Caco-2 (cell line): ENCODE measurements at regions not wholly inside any gene's neighbourhood (a gene's known extent, or its start where the extent isn't known, plus 50 kb on each side); places are given as distances from the start of the nearest gene placed in this dataset.
"Not testable (repeated sequence)": the region's sequence is repeated elsewhere in the genome, so short reads cannot be mapped to it uniquely, and the experiment has no call there.

Experiments used
- BruUV-seq: library from RNA; stranded (reverse); fragments of 400-500 nt; replicated peaks from 2 replicates; lab custom pipeline; 2021; lab: Mats Ljungman, UMichigan
- CTCF ChIA-PET: fragments of 300-600 bp; sonication (Branson Sonifier 250); formaldehyde crosslinking; loops from one replicate; lab custom pipeline; 2022; ENCODE audit warnings: antibody characterized with exemption; lab: Charles Lee
- POLR2A ChIA-PET: fragments of 300-600 bp; sonication (Branson Sonifier 250); formaldehyde crosslinking; loops from one replicate; lab custom pipeline; 2022; ENCODE audit warnings: antibody characterized with exemption; lab: Charles Lee
- DNase-seq, 2 experiments: peaks; one replicate each; pipeline versions ENCODE4 v3.0.0 to v3.0.0-alpha.2; 2020 to 2022
- H3K27me3 ChIP-seq: replicated peaks from 2 replicates; pipeline ENCODE4 v1.6.0; 2011; ENCODE audit warnings: low read length; ENCODE audit not compliant: control insufficient read depth, insufficient read depth
- H3K36me3 ChIP-seq: 2 replicates; pipeline ENCODE4 v1.5.1; 2011; ENCODE audit warnings: low read length; ENCODE audit not compliant: control insufficient read depth, insufficient read depth
- H3K4me1 ChIP-seq: fragments of 250-450 bp; sonication (Bioruptor Pico); 2 replicates; pipeline ENCODE4 v1.5.1; 2020; ENCODE audit warnings: mild to moderate bottlenecking
- H3K4me3 ChIP-seq: 2 replicates; pipeline ENCODE4 v1.5.1; 2011; ENCODE audit warnings: low read depth, mild to moderate bottlenecking, control low read depth, low read length
- H3K9me3 ChIP-seq: fragments of 250-450 bp; sonication (Bioruptor Pico); 2 replicates; pipeline ENCODE4 v1.5.1; 2020; ENCODE audit warnings: mild to moderate bottlenecking, moderate library complexity
- H3K27ac Mint-ChIP-seq: one replicate; pipeline ENCODE4 v1.8.0; 2022; ENCODE audit warnings: mixed read lengths; ENCODE audit not compliant: unreplicated experiment
- H3K27me3 Mint-ChIP-seq: one replicate; pipeline ENCODE4 v1.8.0; 2022; ENCODE audit warnings: mixed read lengths; ENCODE audit not compliant: insufficient read depth, unreplicated experiment
- H3K36me3 Mint-ChIP-seq: one replicate; pipeline ENCODE4 v1.8.0; 2022; ENCODE audit warnings: mild to moderate bottlenecking, mixed read lengths; ENCODE audit not compliant: insufficient read depth, unreplicated experiment
- H3K4me1 Mint-ChIP-seq: one replicate; pipeline ENCODE4 v1.8.0; 2022; ENCODE audit warnings: low read depth, mixed read lengths; ENCODE audit not compliant: unreplicated experiment
- H3K4me3 Mint-ChIP-seq: one replicate; pipeline ENCODE4 v1.8.0; 2022; ENCODE audit warnings: mild to moderate bottlenecking, moderate library complexity, mixed read lengths; ENCODE audit not compliant: unreplicated experiment
- H3K9me3 Mint-ChIP-seq: one replicate; pipeline ENCODE4 v1.8.0; 2022; ENCODE audit warnings: mixed read lengths; ENCODE audit not compliant: unreplicated experiment
- CTCF ChIP-seq, 2 experiments: fragments of 200-600 bp in 1 of 2; IDR thresholded peaks; 1 replicate in 1 of 2; 2 replicates in 1 of 2; pipeline versions ENCODE4 v1.5.1 to v1.8.0; 2011 to 2022; ENCODE audit warnings: antibody characterized with exemption in 1 of 2, control low read depth in 1 of 2, inconsistent platforms in 1 of 2, low read depth in 1 of 2, low read length in 1 of 2, mild to moderate bottlenecking in 1 of 2, moderate library complexity in 1 of 2; ENCODE audit not compliant: insufficient read depth in 1 of 2, severe bottlenecking in 1 of 2, unreplicated experiment in 1 of 2
- intact Hi-C: fragments of 100-400 bp; cut with micrococcal nuclease; formaldehyde crosslinking; loops from one replicate; pipeline ENCODE4 v1.10.0; 2022; ENCODE audit not compliant: unreplicated experiment

GRCh38 chr1:96145492-96145891, 576.1 kb upstream of the PTBP2 start:
- H3K9me3 Mint-ChIP-seq = no peaks in the 10 kb centered on the region
- Histone ChIP-seq H3K36me3 (no peaks in the 10 kb centered on the region), H3K9me3 (no peaks in the 10 kb centered on the region), H3K4me3 (no peak overlapping the region), H3K4me1 (no peaks in the 10 kb centered on the region), H3K27me3 (no peaks in the 10 kb centered on the region)
- H3K4me3 Mint-ChIP-seq = no peak overlapping the region
- intact Hi-C loops = no loop called here
- H3K36me3 Mint-ChIP-seq = no peaks in the 10 kb centered on the region
- ChIA-PET CTCF (no interaction called here), POLR2A (no interaction called here)
- no peaks in the 10 kb centered on the region for H3K27me3 Mint-ChIP-seq
- no TSS peak for BruUV-seq
- no peak for DNase-seq
- TF ChIP-seq CTCF (IDR thresholded peaks at IDR 0.05; ENCODE audit: insufficient read depth in 1 of 2, low read depth in 1 of 2, low read length in 1 of 2, severe bottlenecking in 1 of 2, unreplicated experiment in 1 of 2) = no peak
- H3K27ac Mint-ChIP-seq = no peak overlapping the region
- no peaks in the 10 kb centered on the region for H3K4me1 Mint-ChIP-seq

- H3K9me3 Mint-ChIP-seq, DNase-seq, H3K4me1 ChIP-seq, H3K4me1 Mint-ChIP-seq, intact Hi-C loops, BruUV-seq, H3K27me3 ChIP-seq, H3K27ac Mint-ChIP-seq, POLR2A ChIA-PET, H3K9me3 ChIP-seq, CTCF ChIA-PET, H3K36me3 ChIP-seq, H3K4me3 Mint-ChIP-seq, H3K36me3 Mint-ChIP-seq, H3K27me3 Mint-ChIP-seq, H3K4me3 ChIP-seq: not testable (repeated sequence)
Measured at GRCh38 chr1:96152957-96153356, 568.6 kb upstream of the PTBP2 start.

- no peaks in the 10 kb centered on the region for H3K9me3 ChIP-seq
- no TSS peak for BruUV-seq
- TF ChIP-seq CTCF (IDR thresholded peaks at IDR 0.05; ENCODE audit: insufficient read depth in 1 of 2, low read depth in 1 of 2, low read length in 1 of 2, severe bottlenecking in 1 of 2, unreplicated experiment in 1 of 2) = no peak
- intact Hi-C loops = no loop called here
- Mint-ChIP-seq H3K27ac (no peak overlapping the region), H3K36me3 (no peaks in the 10 kb centered on the region), H3K27me3 (no peaks in the 10 kb centered on the region), H3K4me1 (no peaks in the 10 kb centered on the region), H3K4me3 (no peak overlapping the region), H3K9me3 (no peaks in the 10 kb centered on the region)
- ChIA-PET CTCF (no interaction called here), POLR2A (no interaction called here)
- no peaks in the 10 kb centered on the region for H3K36me3 ChIP-seq
- H3K4me3 ChIP-seq = no peak overlapping the region
- no peaks in the 10 kb centered on the region for H3K27me3 ChIP-seq
- H3K4me1 ChIP-seq = no peaks in the 10 kb centered on the region
- no peak for DNase-seq
Measured at GRCh38 chr1:96157101-96157500, 564.5 kb upstream of the PTBP2 start.

- H3K4me3 ChIP-seq = no peak overlapping the region
- POLR2A ChIA-PET = no interaction called here
- no TSS peak for BruUV-seq
- Mint-ChIP-seq H3K27ac (no peak overlapping the region), H3K36me3 (no peaks in the 10 kb centered on the region), H3K4me3 (no peak overlapping the region), H3K4me1 (no peaks in the 10 kb centered on the region), H3K9me3 (no peaks in the 10 kb centered on the region), H3K27me3 (no peaks in the 10 kb centered on the region)
- TF ChIP-seq CTCF (IDR thresholded peaks at IDR 0.05; ENCODE audit: insufficient read depth in 1 of 2, low read depth in 1 of 2, low read length in 1 of 2, severe bottlenecking in 1 of 2, unreplicated experiment in 1 of 2) = no peak
- intact Hi-C loops = no loop called here
- CTCF ChIA-PET = no interaction called here
- no peaks in the 10 kb centered on the region for H3K9me3 ChIP-seq
- DNase-seq = no peak
- no peaks in the 10 kb centered on the region for H3K27me3 ChIP-seq
- no peaks in the 10 kb centered on the region for H3K36me3 ChIP-seq
- H3K4me1 ChIP-seq = no peaks in the 10 kb centered on the region
Measured at GRCh38 chr1:96159379-96159778, 562.2 kb upstream of the PTBP2 start.
